ENCODE measurements at regions not wholly inside any gene's neighbourhood (a gene's known extent, or its start where the extent isn't known, plus 50 kb on each side); places are given as distances from the start of the nearest gene placed in this dataset.

DNA sequence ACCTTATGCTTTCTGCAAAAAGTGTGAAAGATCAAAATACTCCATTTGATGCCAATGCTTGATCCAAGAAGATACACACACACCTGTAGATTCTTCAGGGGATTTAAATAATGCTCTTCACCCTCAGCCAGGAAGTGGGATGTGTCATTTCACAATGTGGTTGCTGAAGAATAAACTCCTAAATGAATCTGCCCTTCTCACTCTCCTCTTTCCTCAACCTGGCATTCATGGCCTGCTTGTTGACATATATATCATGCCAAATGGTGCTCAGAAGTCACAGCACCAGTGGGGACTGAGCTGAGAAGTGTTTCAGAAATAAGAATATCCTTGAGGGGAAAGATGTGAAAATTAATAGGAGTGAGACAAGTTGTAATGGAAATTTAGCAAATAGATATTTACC lies 146.6 kb upstream of the ARHGEF26 start:
- TF ChIP-seq, protein P1, sequence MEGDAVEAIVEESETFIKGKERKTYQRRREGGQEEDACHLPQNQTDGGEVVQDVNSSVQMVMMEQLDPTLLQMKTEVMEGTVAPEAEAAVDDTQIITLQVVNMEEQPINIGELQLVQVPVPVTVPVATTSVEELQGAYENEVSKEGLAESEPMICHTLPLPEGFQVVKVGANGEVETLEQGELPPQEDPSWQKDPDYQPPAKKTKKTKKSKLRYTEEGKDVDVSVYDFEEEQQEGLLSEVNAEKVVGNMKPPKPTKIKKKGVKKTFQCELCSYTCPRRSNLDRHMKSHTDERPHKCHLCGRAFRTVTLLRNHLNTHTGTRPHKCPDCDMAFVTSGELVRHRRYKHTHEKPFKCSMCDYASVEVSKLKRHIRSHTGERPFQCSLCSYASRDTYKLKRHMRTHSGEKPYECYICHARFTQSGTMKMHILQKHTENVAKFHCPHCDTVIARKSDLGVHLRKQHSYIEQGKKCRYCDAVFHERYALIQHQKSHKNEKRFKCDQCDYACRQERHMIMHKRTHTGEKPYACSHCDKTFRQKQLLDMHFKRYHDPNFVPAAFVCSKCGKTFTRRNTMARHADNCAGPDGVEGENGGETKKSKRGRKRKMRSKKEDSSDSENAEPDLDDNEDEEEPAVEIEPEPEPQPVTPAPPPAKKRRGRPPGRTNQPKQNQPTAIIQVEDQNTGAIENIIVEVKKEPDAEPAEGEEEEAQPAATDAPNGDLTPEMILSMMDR (conservative IDR thresholded peaks at IDR 0.05; ENCODE audit: low read depth, low read length): no peak
- Histone ChIP-seq H3K79me2 (ENCODE audit: insufficient read depth, low read depth) (no peaks in the 10 kb centered on the region), H3K4me1 (ENCODE audit: low read depth, poor library complexity, severe bottlenecking) (no peaks in the 10 kb centered on the region), H2AFZ (ENCODE audit: low read depth) (no peak overlapping the region), H3K9ac (no peak overlapping the region), H3K4me3 (IDR thresholded peaks at IDR 0.05; ENCODE audit: insufficient read depth, low read depth, low read length) (no peak overlapping the region), H3K27ac (no peak overlapping the region), H3K4me2 (no peak overlapping the region), H3K27me3 (ENCODE audit: insufficient read depth, low read depth) (no peaks in the 10 kb centered on the region), H3K36me3 (ENCODE audit: insufficient read depth) (no peaks in the 10 kb centered on the region), H4K20me1 (ENCODE audit: insufficient read depth) (no peaks in the 10 kb centered on the region)

DNA sequence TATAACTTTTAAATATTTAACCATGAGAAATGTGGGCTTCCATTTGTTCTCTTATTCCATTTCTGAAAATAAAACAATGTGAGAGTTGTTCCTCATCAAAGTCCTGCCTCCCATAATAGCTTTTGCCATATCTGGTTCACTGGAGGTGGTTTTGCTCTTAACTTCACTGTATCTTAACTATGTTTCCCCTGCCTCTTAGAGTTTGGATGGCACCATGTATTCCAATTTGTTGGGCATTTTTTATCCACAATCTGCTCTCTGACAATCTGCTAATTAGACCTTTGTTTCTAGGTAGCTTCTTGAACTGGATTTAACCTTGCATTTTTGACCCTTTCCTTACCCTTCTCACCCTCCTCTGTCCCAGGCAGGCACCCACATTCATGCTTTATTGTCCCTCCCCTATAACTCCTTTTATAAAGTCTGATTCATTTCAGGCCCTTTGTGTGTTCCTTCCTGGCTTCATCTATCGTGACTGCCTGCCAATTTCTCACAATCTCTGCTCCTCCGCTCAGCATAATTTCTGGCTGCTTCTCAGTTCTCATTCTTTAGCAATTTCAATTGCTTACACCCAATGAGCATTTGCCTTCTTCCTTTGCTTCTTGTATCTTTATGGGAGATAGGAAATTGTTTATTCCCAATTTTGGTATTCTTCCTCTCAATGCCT lies 144.2 kb upstream of the ARHGEF26 start:
- Histone ChIP-seq H3K79me2 (ENCODE audit: insufficient read depth, low read depth) (no peaks in the 10 kb centered on the region), H3K4me3 (IDR thresholded peaks at IDR 0.05; ENCODE audit: insufficient read depth, low read depth, low read length) (no peak overlapping the region), H3K36me3 (ENCODE audit: insufficient read depth) (no peaks in the 10 kb centered on the region), H2AFZ (ENCODE audit: low read depth) (no peak overlapping the region), H3K4me2 (no peak overlapping the region), H3K27ac (no peak overlapping the region), H3K27me3 (ENCODE audit: insufficient read depth, low read depth) (no peaks in the 10 kb centered on the region), H4K20me1 (ENCODE audit: insufficient read depth) (no peaks in the 10 kb centered on the region), H3K4me1 (ENCODE audit: low read depth, poor library complexity, severe bottlenecking) (no peaks in the 10 kb centered on the region), H3K9ac (no peak overlapping the region)
- TF ChIP-seq, protein P1 (conservative IDR thresholded peaks at IDR 0.05; ENCODE audit: low read depth, low read length): no peak

DNA sequence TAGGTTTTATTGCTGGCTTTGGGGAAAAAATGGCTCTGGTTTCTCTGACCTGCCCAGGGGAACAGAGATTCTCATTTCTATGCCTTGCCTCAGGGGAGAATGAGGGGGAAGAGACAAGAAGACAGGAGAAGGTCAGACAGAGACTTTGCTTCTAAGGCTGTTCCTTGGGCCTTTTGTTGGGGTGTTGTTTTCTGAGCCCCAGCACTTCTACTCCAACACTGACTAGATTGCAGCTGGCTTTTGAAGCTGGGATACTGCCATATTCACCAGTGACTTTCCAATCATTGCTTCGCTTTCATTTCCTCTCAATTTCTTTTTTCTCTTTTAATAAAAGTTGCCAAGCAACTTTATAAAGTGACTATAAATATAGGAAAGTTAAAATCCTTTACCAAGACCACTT lies 143.2 kb upstream of the ARHGEF26 start:
- TF ChIP-seq, protein P1 (conservative IDR thresholded peaks at IDR 0.05; ENCODE audit: low read depth, low read length): no peak
- Histone ChIP-seq H2AFZ (ENCODE audit: low read depth) (no peak overlapping the region), H3K27me3 (ENCODE audit: insufficient read depth, low read depth) (no peaks in the 10 kb centered on the region)

DNA sequence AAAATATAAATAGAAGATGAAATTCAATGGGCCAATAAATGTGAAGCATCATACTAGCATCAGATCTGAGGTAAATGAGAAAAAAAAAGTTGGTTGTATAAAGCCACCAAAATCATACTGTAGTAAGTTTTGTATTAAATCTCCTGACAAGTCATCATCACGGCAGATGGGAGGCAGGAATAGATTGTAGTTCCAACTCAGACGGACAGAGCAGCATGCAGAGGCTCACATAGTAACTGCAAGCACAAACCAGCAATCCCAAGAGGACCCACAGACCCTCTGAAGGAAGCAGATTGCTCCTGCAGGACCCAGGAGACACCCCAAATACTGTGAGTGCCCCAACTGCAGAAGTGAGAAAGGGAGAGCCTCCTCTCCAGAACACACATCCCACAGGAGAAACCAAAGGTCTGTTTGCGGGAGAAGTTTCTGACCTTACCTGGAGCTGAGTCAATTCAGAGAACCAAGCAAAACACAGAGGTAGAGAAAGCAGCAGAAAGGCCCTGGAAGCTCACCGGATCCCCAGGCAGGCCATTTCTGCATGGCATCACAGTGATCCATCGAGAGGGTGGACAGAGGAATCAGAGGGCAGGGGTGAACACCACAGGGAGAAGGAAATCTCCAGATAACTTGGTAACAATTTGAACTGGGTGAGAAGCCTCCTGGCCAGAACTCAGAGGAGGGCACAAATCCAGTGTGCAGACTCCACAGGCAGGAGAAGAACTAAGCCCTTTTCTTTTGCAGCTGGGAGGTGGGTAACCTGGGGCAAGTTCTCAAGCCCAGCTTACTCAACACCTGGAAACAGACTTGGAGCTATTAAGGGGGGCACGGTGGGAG lies 141.6 kb upstream of the ARHGEF26 start:
- no peak overlapping the region for H2AFZ ChIP-seq (ENCODE audit: low read depth)
- H3K79me2 ChIP-seq (ENCODE audit: insufficient read depth, low read depth): no peaks in the 10 kb centered on the region
- H3K9ac ChIP-seq: no peak overlapping the region
- no peak overlapping the region for H3K4me2 ChIP-seq
- no peaks in the 10 kb centered on the region for H3K27me3 ChIP-seq (ENCODE audit: insufficient read depth, low read depth)
- no peaks in the 10 kb centered on the region for H3K4me1 ChIP-seq (ENCODE audit: low read depth, poor library complexity, severe bottlenecking)
- no peak overlapping the region for H3K27ac ChIP-seq
- no peak overlapping the region for H3K4me3 ChIP-seq (IDR thresholded peaks at IDR 0.05; ENCODE audit: insufficient read depth, low read depth, low read length)
- TF ChIP-seq, protein P1 (conservative IDR thresholded peaks at IDR 0.05; ENCODE audit: low read depth, low read length): no peak
- no peaks in the 10 kb centered on the region for H3K36me3 ChIP-seq (ENCODE audit: insufficient read depth)
- no peaks in the 10 kb centered on the region for H4K20me1 ChIP-seq (ENCODE audit: insufficient read depth)

More for the DNA sequence above, 143.2 kb upstream of the ARHGEF26 start:
- no peaks in the 10 kb centered on the region for H3K36me3 ChIP-seq (ENCODE audit: insufficient read depth)
- H3K27ac ChIP-seq: no peak overlapping the region
- no peak overlapping the region for H3K4me2 ChIP-seq
- no peak overlapping the region for H3K4me3 ChIP-seq (IDR thresholded peaks at IDR 0.05; ENCODE audit: insufficient read depth, low read depth, low read length)
- H4K20me1 ChIP-seq (ENCODE audit: insufficient read depth): no peaks in the 10 kb centered on the region
- H3K79me2 ChIP-seq (ENCODE audit: insufficient read depth, low read depth): no peaks in the 10 kb centered on the region
- no peak overlapping the region for H3K9ac ChIP-seq
- H3K4me1 ChIP-seq (ENCODE audit: low read depth, poor library complexity, severe bottlenecking): no peaks in the 10 kb centered on the region
